Epithelial cell of proximal tubule (primary cell): ENCODE measurements at regions not wholly inside any gene's neighbourhood (a gene's known extent, or its start where the extent isn't known, plus 50 kb on each side); places are given as distances from the start of the nearest gene placed in this dataset.

Experiments
- DNase-seq: peaks from one replicate; pipeline ENCODE4 v3.0.0-alpha.2; 2011; ENCODE audit warnings: low read depth
- H3K4me3 ChIP-seq: 2 replicates; pipeline ENCODE4 v1.5.1; 2011; ENCODE audit warnings: low read depth, mild to moderate bottlenecking, low read length
- TF ChIP-seq, protein P1 (sequence below): conservative IDR thresholded peaks from 2 replicates; pipeline ENCODE4 v1.5.1; 2012; ENCODE audit warnings: low read depth, mild to moderate bottlenecking, low read length

DNA sequence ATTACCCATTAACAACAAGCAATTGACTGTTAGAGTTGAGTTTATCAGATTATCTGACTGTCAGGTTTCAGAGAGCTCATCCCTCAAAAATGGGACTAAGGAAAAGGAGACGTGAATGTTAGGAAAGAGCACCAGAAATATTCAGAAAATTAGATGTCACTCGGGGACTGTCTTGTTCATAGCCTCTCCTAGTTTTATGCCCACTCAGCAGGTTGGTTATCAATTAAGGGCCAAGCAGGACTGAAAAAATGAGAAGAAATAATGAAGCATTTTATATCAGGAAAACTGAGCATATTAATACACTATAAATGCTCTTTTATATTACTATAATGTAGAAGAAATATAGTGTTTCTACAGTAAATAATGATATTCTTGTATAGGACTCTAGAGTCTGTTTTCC, 188.1 kb upstream of the NRXN1 start:
- DNase-seq = no peak
- TF ChIP-seq, protein P1, sequence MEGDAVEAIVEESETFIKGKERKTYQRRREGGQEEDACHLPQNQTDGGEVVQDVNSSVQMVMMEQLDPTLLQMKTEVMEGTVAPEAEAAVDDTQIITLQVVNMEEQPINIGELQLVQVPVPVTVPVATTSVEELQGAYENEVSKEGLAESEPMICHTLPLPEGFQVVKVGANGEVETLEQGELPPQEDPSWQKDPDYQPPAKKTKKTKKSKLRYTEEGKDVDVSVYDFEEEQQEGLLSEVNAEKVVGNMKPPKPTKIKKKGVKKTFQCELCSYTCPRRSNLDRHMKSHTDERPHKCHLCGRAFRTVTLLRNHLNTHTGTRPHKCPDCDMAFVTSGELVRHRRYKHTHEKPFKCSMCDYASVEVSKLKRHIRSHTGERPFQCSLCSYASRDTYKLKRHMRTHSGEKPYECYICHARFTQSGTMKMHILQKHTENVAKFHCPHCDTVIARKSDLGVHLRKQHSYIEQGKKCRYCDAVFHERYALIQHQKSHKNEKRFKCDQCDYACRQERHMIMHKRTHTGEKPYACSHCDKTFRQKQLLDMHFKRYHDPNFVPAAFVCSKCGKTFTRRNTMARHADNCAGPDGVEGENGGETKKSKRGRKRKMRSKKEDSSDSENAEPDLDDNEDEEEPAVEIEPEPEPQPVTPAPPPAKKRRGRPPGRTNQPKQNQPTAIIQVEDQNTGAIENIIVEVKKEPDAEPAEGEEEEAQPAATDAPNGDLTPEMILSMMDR = no peak
- no peak overlapping the region for H3K4me3 ChIP-seq

DNA sequence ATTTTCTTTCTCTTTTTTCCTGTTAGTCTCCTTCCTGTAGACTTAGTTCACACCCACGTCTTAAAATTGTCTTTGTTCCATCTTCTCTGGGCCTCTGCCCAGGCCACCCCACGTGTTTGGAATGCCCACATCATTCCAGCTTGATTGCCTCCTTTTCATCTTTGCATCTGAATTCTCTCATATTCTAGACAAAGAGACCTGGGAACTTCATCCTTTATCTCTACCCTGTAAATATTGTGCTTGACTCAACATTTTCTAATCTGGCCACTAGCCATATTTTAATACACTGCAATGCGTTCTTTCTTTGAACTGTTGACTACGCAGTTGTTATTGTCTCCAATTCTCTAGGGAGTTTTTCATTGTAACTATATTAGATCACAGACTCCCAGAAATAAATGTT, 187.5 kb upstream of the NRXN1 start:
- no peak overlapping the region for H3K4me3 ChIP-seq
- TF ChIP-seq, protein P1 = no peak
- DNase-seq = no peak

DNA sequence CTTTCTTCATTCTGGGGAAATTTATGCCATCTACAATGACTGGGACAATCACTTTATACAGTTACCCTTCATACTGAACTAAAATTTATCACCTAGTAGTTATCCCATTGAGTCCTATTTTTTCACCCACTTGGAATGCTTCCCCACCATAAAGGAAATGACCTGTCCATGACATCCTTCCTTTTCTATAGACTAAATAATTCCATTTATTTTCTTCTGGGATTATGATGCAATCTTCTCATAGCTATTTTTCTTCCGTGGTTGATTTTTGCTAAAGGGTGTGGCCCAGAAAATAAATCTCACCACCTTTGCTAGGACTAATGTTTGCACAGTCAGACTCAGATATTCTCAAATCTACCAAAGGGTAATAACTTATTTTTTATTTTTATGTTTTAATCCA, 186.1 kb upstream of the NRXN1 start:
- TF ChIP-seq, protein P1 = no peak
- no peak for DNase-seq
- H3K4me3 ChIP-seq = no peak overlapping the region

DNA sequence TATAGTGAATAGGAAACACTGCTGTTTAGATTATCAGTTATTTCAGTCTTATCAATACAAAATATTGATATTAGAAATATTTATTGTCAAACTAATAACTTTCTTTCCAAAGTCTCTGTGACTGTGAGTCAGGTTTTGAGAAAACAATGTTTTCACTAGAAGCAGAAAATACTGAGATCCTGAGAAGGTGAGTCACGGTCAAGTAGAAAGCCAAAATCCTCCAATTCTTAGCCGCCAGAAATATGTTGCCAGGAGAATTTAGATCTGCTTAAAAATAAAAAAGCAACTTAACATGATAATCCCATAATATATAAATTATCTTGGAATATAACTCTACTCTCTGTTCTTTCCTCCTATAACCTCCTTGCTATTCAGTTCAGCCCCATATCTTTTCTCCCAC, 181.9 kb upstream of the NRXN1 start:
- DNase-seq = no peak
- no peak overlapping the region for H3K4me3 ChIP-seq
- TF ChIP-seq, protein P1 = no peak

DNA sequence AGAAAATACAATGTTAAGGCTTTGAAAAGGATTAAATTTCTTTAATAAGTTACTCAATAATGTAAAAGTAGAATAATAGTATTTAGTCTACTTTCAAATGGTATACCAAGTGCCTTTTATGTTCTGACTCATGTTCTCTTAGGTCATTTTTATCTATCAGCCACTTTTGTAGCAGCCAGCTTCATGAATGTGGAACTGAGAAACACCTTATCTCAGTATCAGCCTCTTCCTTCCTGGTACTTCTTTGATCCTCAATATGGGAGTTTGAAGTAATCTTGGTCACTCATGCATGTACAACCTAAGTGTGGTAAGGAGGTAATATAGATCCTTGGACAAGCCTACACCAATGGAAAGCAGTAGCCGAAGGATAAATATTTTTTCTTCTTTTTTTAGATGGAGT, 180.4 kb upstream of the NRXN1 start:
- TF ChIP-seq, protein P1 = no peak
- DNase-seq = no peak

DNA sequence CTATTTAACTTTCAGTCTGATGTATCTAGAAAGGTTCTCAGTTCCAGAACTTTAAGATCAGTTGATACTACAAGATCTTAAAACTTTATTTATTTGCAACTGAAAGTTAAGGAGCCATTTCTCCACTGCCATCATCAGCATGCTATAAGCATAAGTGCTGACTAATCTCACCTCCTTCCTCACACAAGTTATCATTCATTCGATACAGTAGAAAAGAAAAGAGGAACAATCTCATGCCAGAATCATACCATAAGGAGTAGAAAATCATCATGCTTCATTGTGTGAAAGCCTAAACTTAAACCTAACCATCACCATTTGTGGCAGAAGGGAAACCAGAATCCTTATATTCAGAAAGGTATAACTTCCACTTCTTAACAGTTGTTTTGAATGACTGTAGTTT, 176.6 kb upstream of the NRXN1 start:
- H3K4me3 ChIP-seq = no peak overlapping the region
- no peak for DNase-seq
- TF ChIP-seq, protein P1 = no peak

More for the DNA sequence above, 180.4 kb upstream of the NRXN1 start:
- no peak overlapping the region for H3K4me3 ChIP-seq

DNA sequence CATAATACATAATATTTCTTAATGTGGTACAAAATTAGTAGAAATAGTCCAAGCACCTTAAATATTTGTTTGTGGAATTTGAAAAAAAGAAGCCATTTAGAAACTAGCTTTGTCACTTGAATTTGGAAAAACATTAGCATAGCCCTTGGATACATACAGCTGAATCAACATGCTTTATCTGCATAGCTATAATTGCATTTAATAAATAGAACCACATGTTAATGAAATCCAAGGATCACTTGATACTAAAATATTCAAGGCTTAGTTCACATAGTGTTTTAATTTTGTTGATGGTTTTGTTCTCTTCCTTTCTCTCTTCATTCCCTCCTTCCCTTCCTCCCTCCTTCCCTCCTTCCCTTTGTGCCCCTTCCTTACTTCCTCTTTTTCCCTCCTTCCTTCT, 169.4 kb upstream of the NRXN1 start:
- DNase-seq = no peak
- TF ChIP-seq, protein P1 = no peak
- H3K4me3 ChIP-seq = no peak overlapping the region
